ENCODE measurements at regions not wholly inside any gene's neighbourhood (a gene's known extent, or its start where the extent isn't known, plus 50 kb on each side); places are given as distances from the start of the nearest gene placed in this dataset.

DNA sequence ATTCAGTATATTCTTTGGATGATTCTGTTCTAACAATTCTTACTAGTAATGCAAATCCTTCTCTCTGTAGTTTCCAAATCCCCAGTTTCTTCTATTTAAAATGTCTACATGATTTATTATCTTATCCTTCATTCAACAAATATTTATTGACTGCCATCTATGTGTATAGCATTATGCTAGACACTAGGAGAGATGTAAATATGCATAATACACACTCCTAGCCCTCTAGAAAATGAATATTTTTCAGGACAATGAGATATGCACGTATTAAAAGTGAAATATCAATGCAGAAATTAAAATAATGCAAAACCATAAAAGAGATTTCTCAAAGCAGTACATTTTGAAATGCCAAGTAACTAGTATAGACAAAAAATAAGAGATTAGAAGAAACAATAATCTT, 293.5 kb upstream of the CNR1 start:
- peaks cover 13% of the 10 kb centered on the region for H3K4me1 Mint-ChIP-seq (ENCODE audit: low read depth, unreplicated experiment)
- H3K4me3 Mint-ChIP-seq (ENCODE audit: unreplicated experiment): no peak overlapping the region
- no peaks in the 10 kb centered on the region for H3K27me3 Mint-ChIP-seq (ENCODE audit: unreplicated experiment)
- no peak for DNase-seq
- H3K27ac Mint-ChIP-seq (ENCODE audit: unreplicated experiment): no peak overlapping the region
- no peaks in the 10 kb centered on the region for H3K36me3 Mint-ChIP-seq (ENCODE audit: unreplicated experiment)
- TF ChIP-seq, protein P1, sequence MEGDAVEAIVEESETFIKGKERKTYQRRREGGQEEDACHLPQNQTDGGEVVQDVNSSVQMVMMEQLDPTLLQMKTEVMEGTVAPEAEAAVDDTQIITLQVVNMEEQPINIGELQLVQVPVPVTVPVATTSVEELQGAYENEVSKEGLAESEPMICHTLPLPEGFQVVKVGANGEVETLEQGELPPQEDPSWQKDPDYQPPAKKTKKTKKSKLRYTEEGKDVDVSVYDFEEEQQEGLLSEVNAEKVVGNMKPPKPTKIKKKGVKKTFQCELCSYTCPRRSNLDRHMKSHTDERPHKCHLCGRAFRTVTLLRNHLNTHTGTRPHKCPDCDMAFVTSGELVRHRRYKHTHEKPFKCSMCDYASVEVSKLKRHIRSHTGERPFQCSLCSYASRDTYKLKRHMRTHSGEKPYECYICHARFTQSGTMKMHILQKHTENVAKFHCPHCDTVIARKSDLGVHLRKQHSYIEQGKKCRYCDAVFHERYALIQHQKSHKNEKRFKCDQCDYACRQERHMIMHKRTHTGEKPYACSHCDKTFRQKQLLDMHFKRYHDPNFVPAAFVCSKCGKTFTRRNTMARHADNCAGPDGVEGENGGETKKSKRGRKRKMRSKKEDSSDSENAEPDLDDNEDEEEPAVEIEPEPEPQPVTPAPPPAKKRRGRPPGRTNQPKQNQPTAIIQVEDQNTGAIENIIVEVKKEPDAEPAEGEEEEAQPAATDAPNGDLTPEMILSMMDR (IDR thresholded peaks at IDR 0.05; ENCODE audit: partially characterized antibody, unreplicated experiment): no peak
- no peaks in the 10 kb centered on the region for H3K9me3 Mint-ChIP-seq (ENCODE audit: unreplicated experiment)

DNA sequence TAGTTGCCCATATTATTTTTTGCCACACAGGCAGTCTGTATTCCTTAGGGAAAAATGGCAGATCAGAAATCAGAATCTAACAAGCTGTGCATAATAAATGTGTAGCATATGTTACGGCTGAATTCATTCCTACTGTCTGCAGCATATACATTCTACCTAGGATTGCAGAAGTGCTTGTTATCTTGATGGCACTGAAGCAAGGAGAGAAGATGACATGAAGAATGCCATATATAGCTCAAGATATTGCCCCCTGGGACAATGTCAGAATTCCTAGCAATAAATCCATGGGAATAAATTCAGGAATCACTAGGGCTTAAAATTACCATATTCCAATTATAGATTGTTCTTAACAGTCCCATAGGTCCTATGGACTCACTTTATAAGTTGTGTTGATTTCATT, 293.0 kb upstream of the CNR1 start:
- no peak overlapping the region for H3K4me3 Mint-ChIP-seq (ENCODE audit: unreplicated experiment)
- H3K4me1 Mint-ChIP-seq (ENCODE audit: low read depth, unreplicated experiment): peaks cover 13% of the 10 kb centered on the region
- no peaks in the 10 kb centered on the region for H3K27me3 Mint-ChIP-seq (ENCODE audit: unreplicated experiment)
- TF ChIP-seq, protein P1 (IDR thresholded peaks at IDR 0.05; ENCODE audit: partially characterized antibody, unreplicated experiment): no peak
- DNase-seq: no peak
- H3K36me3 Mint-ChIP-seq (ENCODE audit: unreplicated experiment): no peaks in the 10 kb centered on the region
- H3K27ac Mint-ChIP-seq (ENCODE audit: unreplicated experiment): no peak overlapping the region
- H3K9me3 Mint-ChIP-seq (ENCODE audit: unreplicated experiment): no peaks in the 10 kb centered on the region

DNA sequence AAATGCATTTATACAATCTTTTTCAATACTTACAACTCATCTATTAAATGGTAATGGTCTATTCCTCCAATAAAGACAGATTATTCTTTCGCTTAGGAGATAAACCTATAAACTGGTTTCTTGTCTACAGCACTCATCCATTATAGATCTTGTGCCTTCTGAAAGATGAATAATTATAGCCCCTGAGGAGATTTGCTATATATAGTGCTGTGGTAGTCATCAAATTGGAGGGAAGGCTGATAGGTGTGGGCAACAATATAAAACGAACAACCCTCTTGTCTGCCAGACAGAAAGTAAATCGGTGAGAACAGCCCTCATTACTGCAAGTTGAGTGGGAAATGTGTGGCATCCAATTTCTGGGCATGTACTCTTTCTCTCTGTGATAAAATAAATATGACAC, 292.5 kb upstream of the CNR1 start:
- Mint-ChIP-seq H3K27me3 (ENCODE audit: unreplicated experiment) (no peaks in the 10 kb centered on the region), H3K4me1 (ENCODE audit: low read depth, unreplicated experiment) (peaks cover 13% of the 10 kb centered on the region), H3K9me3 (ENCODE audit: unreplicated experiment) (no peaks in the 10 kb centered on the region)

DNA sequence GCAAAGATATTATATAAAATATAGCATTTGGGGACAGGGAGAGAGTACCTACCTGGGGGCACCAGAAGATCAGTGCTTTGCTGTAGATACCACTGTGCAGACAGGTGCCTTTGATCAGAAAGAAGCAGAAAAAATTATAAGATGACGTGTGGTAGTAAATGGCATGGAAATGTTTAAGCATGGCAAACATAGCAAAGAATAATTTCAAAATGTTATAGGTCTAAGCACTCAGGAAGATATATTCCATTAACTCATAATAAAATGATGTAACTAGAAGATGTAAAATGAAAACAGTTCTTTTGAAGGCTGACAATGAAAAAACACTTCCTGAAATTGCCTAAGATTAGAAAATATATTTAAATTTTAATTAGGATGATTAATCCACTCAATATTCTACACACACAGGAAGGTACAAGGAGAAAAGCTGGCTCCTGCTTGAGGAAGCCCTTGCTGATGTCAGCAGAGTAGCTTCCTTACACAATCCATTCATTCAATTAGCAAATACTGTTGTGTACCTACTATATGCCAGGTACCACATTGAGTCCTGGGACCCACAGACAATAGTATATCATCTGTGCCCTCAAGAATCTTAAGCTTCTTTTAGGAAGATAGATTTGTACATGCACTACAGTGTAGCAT, 290.2 kb upstream of the CNR1 start:
- Mint-ChIP-seq H3K36me3 (ENCODE audit: unreplicated experiment) (no peaks in the 10 kb centered on the region), H3K27ac (ENCODE audit: unreplicated experiment) (no peak overlapping the region), H3K4me3 (ENCODE audit: unreplicated experiment) (no peak overlapping the region), H3K9me3 (ENCODE audit: unreplicated experiment) (no peaks in the 10 kb centered on the region), H3K4me1 (ENCODE audit: low read depth, unreplicated experiment) (peaks cover 13% of the 10 kb centered on the region), H3K27me3 (ENCODE audit: unreplicated experiment) (no peaks in the 10 kb centered on the region)
- TF ChIP-seq, protein P1 (IDR thresholded peaks at IDR 0.05; ENCODE audit: partially characterized antibody, unreplicated experiment): no peak
- DNase-seq: no peak

More for the DNA sequence above, 292.5 kb upstream of the CNR1 start:
- peak overlapping the region; percentile 31 for H3K4me3 Mint-ChIP-seq (ENCODE audit: unreplicated experiment)
- no peak for DNase-seq
- no peaks in the 10 kb centered on the region for H3K36me3 Mint-ChIP-seq (ENCODE audit: unreplicated experiment)
- TF ChIP-seq, protein P1 (IDR thresholded peaks at IDR 0.05; ENCODE audit: partially characterized antibody, unreplicated experiment): no peak
- H3K27ac Mint-ChIP-seq (ENCODE audit: unreplicated experiment): no peak overlapping the region

DNA sequence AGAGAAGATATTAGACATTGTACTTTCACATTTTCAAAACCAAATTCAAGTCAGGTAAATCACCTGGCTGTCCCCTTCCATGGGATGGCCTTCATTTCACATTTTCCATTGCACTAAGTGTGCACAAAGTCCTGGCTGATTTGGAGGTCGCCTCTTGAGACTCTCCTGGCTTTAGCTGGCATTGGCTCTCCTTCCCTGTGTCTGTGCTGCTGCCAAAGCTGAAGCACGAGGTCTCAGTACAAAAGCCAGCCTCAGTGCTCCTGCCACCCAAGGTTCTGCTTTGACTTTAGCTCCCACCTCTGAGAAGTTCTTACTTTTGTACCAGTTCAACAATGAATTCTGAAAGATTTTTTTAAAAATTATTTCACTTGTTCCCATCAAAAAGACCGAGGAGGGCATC, 289.2 kb upstream of the CNR1 start:
- Mint-ChIP-seq H3K27ac (ENCODE audit: unreplicated experiment) (no peak overlapping the region), H3K36me3 (ENCODE audit: unreplicated experiment) (no peaks in the 10 kb centered on the region), H3K9me3 (ENCODE audit: unreplicated experiment) (no peaks in the 10 kb centered on the region), H3K27me3 (ENCODE audit: unreplicated experiment) (no peaks in the 10 kb centered on the region), H3K4me3 (ENCODE audit: unreplicated experiment) (no peak overlapping the region), H3K4me1 (ENCODE audit: low read depth, unreplicated experiment) (peaks cover 16% of the 10 kb centered on the region)
- DNase-seq: no peak
- TF ChIP-seq, protein P1 (IDR thresholded peaks at IDR 0.05; ENCODE audit: partially characterized antibody, unreplicated experiment): no peak

Measured in glutamatergic neuron (in vitro differentiated cells).